Amygdala (tissue), 56 donors: ENCODE measurements at regions not wholly inside any gene's neighbourhood (a gene's known extent, or its start where the extent isn't known, plus 50 kb on each side); places are given as distances from the start of the nearest gene placed in this dataset.

Source experiments
- DNase-seq, 56 donors: peaks; one replicate each; lab custom pipeline; 2025; lab: John Stamatoyannopoulos, UW

DNA sequence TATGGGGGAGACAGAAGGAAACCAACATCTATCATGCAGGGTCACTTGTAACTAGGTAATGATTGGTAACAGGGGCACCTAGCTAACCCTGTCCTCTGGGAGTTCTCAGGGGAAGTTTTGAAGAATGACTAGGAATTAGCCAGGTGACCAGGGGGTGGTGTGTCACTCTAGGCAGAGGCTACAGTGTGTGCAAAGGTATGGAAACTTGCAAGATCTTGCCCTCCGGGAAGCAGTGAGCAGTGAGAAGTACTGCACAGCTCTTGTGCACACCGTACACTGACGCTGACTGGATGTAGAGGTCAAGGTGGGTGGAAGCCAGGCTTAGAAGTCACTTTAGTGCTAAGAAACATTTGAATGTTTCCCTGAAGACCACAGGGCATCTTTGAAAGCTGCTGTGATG lies 62.9 kb upstream of the LMO4 start:
- no peak for DNase-seq

DNA sequence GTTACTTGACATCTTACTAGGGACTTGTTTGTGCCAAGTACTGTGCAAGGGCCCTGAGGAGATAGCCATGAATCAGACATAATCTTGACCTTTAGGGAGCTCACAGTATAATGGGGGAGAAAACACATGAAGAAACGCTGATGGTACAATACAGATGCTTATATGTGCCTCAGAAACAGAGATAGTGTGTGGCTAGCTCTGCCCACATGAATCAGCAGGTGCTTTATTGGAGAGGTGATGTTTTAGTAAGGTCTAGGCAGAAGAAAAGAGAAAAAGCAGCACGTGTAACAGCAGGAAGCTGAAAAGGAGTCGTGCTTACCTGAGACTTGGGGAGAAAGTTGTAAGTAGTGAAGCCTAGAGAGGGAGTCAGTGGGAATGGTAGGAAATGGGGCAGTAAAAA lies 60.6 kb upstream of the LMO4 start:
- DNase-seq, result no peak

DNA sequence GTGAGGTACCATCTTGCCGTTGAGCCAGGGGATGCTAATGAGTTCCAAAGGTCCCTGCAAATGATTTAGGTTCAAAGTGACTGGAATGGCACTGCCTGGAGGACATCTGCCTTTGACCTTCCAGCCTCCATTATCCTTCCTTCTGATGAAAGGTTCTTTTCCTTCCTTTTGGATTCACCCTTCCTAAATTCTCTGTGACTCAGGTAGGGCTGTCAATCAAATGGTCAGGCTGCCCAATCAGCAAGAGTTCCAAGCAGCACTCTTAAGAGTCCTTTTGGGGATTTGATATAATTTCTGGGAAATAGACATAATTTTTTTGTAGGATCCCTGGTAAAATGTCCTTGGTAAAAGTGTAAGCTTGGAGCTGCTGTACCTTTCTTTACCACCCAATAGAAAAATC lies 58.8 kb upstream of the LMO4 start:
- no peak for DNase-seq

- no peak for DNase-seq
Observed at GRCh38 chr1:87273291-87273690, 55.4 kb upstream of the LMO4 start.

- DNase-seq, result no peak
Observed at GRCh38 chr1:87274851-87275250, 53.8 kb upstream of the LMO4 start.

GRCh38 chr1:87278825-87279535 lies 49.7 kb upstream of the LMO4 start:
- DNase-seq, result no peak
